HG02943 (cell line): ENCODE measurements at regions not wholly inside any gene's neighbourhood (a gene's known extent, or its start where the extent isn't known, plus 50 kb on each side); places are given as distances from the start of the nearest gene placed in this dataset.

Source experiments
- ATAC-seq: cut with Tn5 transposase; IDR thresholded peaks from one replicate; pipeline ENCODE4 v1.9.1; 2021; ENCODE audit warnings: mild to moderate bottlenecking, low read depth, moderate library complexity; ENCODE audit not compliant: unreplicated experiment

DNA sequence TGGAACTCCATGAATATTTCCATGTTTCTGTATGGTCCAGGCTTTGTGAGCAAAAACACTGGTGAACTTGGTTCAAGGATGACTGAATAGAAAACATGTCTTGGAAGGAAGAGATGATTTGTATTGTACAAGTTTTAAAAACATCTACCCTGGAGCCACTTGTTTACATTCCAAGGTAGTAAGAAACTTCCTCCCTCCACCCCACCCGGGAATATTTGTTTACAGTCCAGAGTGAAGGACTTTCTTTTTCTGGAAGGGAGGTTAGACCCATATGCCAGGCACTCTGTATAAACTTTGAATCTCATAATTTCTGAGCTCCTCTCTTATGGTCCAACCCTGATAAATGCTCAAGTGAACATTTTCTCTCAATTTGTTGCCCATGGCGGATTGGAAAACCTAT is 323.3 kb upstream of the LYPLAL1 start:
- ATAC-seq = no peak

DNA sequence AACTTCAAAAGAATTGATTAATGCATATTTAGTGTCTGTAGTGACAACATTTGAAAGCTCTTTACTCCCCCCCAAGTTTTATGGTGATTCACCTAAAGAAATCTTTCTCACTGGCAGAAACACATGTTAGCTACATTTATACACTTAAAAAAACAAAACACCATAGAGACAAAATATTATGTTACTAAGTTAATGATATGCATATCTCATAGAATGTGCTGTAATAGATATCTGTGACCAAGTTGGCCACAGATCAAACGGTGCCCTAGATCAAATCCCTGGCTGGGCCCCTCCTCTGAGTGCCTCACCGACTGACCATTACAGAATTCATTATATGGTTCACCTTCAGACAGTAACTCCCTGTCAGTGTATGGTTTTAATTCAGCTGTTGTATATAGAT is 322.1 kb upstream of the LYPLAL1 start:
- ATAC-seq = no peak

DNA sequence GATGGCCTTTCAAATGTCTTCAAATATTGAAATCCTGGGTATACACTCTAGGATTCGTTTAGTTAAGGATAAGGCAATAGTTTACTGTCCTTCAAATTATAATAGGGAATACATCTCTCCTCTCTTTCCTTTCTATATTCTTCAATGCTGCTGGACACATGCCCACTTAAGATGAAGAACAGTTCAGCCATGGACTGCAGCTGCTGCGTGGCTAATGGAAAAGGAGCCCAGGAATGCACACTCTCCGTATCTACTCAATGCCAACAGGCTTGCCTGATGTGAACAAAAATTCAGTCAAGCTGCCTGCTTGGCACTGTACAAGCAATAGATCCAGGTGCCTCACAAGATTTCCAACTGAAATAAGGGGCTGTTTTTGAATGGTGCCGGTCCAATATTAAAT is 321.2 kb upstream of the LYPLAL1 start:
- ATAC-seq = no peak

DNA sequence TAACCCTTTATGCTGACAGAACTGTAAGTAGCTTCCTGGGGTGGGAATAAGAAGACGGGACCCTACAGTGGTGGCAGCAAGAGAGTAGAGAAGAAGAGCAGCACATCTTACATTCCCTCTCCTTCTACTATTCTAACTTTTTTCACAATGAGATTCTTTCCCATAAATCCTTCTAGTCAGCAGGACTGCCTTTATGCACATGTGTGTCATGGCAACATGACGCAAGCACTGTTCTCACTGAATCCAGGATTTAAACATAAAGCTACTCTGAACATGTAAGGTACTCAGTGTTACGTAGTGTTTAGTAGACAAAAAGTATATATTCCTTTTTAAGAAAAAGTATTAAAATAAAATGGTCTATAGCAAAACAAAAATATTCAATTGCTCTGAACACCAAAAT is 309.7 kb upstream of the LYPLAL1 start:
- no peak for ATAC-seq

DNA sequence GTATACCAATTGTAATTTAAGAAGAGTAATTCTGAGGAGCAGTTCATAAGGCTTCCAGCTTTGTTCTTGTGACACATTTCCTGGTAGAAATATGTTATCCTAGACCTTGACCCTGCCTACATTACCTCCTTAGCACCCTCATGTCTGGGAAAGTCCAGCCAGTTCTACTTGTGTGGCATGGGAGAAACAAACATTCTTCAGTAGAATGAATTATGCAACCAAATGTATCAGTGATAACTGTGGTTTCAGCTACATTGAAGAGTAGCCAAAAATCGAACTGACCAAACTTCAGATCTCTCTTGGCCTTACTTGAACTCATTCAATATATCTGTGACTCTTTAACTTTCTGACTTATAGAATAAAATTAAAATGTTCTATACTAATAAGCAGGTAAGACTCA is 308.1 kb upstream of the LYPLAL1 start:
- ATAC-seq = no peak

DNA sequence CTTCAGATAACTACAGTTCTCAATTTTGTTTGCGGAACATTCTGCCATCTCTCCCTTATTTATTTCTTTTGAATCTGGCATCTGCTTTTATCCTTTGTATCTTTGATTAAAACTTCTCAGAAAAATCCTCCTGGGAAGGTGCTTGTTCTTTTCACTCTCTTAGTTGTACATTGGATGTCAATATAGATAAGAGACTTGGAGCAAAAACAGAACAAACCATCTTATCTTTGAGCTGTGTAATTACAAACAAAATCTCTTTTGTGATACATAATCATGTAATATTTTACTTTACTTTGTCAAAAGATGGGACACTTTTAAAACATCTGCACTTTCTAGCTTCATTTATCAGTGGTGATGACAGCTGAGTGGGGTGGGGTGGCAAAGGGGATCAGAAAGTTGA is 307.2 kb upstream of the LYPLAL1 start:
- no peak for ATAC-seq

DNA sequence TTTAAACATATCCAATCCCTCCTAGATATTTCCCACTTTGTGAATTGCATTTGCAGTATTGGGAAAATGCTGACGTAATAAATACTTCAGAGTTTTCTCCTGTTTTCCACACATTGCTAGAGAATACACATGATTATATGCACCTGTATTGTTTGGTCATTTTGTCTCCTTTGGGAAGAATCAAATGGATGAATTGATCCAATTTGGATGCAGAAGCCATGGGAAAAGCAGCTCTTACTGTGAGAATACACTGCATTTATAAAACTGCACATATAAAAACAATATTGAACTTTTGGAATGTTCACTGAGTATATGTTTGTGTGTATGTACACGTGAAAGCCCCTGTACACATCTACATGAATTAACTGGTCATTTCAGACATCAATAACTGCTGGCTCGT is 306.6 kb upstream of the LYPLAL1 start:
- no peak for ATAC-seq

DNA sequence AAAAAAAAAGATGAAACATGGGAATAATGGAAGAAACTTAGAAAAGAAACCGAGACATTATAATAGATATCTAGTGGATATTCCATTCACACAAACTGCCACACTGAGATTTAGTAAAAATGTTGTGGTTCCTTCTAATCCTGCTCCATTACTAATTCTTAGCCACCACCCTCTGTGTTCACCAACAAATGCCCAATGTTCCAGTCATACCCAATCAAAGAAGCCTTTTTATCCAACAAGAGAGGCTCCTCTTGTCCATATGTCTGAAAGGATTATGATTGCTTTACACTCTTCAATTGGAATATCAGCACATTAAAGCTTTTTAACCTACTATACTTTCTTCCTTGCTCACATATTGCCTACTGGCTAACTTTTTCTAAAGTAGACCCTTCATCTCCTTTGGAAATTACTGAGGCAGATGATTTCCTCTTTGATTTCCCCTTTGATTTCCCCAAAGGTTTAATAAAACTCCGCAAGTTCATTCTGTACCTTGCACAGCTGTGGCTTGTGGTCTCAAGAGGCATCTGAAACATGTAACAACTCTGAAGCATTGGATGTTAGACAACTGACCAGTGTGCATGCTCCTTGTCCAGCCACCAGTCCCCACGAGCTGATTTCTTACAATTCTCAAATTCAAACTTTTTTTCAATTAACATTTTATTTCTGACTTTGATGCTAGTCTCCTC is 305.6 kb upstream of the LYPLAL1 start:
- no peak for ATAC-seq

DNA sequence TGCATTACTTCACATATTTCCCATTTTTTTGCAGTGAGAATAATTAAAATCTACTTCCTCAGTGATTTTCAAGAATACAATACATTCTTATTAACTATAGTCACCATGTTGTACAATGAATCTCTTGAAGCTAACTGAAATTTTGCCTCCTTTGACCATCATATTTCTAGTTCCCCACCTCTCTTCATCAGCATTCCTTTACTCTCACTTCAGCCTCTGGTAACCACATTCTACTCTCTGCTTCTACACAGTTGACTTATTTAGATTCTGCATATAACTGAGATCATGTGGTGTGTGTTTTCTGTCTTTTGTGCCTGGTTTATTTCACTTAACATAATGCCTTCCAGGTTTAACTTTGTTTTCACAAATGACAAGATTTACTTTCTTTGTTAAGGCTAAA is 304.4 kb upstream of the LYPLAL1 start:
- ATAC-seq = no peak

DNA sequence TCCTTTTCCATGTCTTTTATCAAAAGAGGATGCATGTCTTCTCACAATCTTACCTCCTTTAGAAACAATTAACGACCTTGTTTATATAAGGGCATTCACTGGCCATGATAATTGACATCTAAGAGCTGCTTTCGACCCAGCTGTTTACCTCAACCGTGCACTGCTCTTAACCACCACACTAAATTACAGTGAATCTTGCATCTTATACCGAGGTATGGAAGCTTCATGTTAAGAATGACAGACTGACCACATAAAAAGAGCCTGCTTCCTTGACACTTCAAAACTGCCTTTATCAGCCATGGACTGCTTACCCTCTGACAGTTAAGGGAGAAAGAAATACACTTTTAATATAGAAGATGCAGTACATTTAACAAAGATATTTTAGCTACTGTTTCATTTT is 301.7 kb upstream of the LYPLAL1 start:
- ATAC-seq = no peak

DNA sequence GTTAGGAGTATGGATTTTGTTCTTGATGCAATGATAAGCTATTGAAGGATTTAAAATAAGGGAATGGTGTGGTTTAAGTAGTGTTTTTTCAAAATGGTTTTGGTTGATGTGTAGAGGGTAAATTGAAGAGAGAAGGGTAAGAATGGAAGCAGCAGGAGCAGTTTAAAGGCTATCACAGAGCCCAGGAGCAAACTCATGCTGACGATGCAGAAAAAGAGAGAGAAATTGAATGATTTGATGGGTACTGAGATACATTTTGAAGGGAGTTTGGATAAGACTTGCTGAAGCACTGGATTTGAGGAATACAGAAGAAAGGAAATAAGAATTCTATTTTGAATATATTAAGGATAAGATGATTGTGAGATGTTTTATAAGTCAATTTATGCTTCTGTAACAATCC is 300.8 kb upstream of the LYPLAL1 start:
- ATAC-seq = no peak

DNA sequence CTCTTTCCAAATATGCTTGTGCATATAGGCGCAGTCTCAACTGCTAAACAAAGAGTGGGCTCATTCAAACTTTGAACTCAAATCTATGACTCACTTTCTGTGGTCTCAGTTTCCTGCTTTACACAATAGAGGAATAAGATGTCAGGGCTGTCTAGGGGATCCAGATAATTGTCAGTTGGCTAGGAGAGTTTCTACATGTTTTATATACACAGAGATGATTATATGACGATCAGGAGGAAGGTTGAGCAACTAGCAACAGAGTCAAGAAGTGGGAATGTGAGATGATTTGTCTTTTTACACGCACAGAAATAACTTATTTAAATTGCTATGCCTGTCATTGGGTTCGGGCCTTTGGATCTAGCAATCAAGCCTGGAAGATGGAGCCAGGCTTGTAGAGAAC is 299.4 kb upstream of the LYPLAL1 start:
- ATAC-seq = no peak

DNA sequence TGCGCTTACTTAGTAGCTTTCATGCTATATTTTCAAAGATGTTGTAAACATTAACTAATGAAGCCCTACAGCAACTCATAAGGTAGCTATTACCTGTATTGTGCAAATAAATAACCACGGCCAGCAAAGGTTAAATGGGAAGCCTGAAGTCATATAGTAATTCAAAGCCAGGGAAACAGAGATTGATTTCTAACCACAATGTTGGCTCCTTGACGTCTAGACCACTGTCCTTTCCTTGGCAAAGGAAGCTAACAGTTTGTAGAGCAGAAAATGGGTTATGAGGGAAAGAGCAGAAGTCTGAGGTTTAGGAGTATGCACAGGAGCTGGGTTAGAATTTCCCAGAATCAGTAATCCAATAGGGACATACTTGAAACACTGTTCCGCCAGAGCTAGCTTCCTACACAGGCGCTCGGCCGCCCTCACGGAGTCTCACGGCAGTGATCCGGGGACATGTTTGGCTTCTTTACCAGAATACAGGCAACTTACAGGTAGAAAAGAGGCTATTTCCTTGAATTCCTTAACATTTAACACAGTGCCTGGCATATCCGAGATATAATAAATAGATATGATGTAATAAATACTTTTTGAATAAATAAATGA is 298.8 kb upstream of the LYPLAL1 start:
- ATAC-seq = no peak

DNA sequence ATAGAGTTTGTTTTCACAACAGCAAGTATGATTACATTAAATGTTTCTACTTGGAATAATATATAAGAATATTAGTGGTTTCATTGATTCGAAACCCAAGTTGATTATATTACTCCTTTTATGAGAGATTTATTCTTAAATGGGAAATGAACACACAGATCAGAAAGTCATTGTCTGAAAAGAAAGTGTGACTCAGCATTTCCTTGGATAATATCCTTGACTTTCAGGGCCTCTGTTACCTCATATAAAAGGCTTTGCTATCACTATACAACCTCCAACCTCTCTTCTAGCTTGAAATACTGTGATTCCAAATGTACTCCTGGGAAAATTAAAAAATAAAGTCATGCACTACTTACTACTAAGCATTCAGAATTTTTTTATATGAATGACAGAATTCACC is 295.3 kb upstream of the LYPLAL1 start:
- ATAC-seq = no peak

DNA sequence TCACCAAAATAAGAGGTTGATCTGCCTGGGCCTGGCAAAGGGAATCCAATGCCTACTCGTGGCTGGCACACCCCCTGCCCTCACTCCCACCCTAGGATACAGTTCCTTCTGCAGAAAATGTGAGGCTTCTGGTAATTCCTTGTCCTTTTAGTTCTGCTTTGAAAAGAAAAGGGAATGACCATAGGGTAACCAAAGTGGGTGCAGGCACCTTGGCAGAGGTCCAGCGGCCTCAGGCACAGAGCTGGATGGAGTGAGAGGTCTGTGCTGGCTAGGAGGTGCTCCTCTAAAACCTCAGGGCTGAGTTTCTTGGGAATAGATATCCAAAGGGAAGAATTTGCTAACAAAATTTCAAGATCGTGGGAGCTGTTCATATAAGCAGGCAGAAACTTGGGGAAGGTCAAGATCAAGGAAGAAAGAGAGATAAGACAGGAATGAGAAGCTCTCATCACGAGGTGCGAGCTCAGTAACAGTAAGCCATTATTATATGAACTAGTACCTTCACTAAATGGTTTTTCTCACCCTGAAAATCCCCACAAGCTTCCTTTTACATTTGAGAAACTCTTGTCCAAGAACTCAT is 293.1 kb upstream of the LYPLAL1 start:
- ATAC-seq = no peak

DNA sequence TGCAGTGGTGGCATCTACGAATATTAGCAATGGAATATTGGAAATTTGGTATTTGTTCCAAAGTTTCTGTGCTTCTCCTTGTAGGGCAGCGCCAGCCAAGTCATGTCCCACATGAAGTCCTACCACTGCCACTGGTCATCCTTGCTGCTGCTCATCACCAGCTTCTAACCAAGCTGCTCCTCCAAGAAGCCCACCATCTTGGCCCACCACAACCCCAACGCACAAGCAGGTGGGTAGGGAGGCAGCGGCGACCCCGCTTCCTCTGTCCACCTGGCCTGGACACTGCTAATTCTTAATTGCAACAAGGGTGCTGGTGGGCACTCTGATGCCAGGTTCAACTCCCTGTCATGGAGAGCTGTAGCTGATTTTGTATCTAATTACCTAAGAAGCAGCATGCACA is 291.2 kb upstream of the LYPLAL1 start:
- ATAC-seq = no peak

DNA sequence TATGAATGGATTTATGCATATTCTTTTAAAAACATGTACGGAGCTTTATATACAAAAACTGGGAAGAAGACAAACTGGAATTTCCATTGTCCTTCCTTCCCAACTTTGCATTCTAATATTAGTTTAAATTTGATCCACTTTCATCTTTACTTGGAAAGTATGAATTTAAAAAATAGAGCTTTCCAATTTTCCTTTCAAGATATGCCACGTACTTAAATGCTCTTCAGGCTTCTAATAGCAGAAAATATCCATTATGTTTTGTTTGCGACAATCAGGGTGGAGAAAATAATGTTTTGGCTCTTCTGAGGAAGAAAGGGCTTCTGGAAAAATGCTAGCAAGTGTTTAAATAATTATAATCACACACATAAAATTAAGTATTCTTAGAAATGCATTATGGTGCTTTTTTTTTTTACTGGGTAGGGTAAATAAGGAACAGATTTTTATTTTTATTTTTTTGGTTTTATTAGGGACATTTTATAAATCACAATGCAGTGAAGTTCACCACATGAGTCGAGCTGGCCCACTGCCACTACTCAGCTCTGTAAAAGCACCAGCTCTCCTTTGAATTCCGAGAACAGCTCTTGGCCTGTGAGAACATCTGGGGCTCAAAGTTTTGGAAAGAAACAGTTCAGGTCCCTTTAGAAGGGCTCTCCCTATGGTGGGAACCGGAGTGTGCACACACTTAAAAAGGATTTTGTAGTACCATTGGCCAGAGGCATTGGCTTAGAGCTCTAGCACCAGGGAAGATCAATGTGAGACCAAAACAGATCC is 287.4 kb upstream of the LYPLAL1 start:
- ATAC-seq = no peak

DNA sequence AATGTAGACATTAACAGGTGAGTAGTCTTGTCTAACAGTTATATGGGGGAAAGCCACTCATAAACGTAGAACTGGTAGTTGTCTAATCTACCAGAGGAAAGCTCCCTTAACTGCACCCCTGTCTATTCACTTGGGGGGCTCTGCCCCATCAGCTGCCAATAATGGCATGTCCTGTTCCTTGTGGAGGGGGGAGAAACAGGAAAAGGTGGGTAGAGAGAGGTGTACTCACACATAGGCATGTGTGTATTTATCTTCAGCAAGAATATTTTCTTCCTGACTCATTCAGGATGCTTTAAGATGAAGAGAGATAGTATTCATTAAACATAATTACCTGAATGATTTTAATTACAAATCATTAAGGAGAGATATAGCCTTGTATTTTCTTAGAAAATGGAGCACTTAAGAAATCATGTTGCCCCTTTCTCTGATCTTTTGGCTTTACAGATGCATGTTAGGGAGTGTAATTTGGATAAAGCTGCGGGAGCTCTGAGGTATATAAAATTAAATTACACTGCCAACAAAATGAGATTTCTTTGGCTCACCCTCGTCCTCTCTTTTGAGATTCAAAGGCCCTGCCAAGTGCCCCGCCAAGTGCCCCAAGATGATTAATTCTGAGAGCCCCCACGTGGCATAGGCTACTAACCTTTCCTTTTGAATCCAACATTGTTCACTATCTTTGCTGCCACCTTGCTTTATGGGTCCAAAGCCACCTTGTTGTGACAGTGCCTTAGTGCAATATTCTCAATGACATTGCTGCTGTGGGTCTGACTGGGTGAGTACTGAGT is 286.3 kb upstream of the LYPLAL1 start:
- ATAC-seq = no peak

DNA sequence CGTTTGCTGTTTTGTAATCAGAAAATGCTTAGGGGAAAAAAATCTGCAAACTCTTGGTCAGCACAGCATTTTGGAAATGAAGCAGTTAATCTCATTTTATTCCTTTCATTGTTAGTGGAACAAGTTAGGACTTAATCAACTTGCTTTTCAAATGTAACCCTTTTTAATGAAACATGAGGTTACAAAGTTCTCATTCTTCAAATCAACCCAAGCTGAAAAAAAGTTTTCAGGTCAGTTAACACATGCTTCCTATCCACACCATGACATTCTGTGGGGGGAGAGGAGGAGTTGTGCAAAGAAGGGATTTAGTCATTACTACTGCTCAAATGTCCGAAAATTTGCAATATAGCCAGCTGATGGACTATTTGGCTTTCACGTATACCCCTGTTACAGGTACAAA is 283.2 kb upstream of the LYPLAL1 start:
- no peak for ATAC-seq

DNA sequence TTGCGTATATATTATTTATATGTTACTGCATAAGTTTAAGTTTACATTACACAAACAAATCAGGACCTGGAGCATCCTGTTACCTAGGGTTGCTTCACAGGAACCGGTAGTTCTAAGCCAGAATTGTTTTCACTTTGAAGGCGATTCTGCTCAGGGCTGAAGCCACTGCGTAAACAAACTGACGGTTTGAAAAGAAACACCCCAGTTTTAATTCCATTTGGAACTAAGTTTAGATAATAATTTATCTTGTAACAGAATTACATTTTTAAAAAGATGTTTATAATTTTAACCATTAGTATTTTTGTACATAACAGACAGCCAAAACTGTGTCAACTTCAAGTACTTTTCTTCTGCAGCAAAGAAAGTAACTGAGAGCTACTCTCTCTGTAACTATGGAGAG is 282.1 kb upstream of the LYPLAL1 start:
- no peak for ATAC-seq

DNA sequence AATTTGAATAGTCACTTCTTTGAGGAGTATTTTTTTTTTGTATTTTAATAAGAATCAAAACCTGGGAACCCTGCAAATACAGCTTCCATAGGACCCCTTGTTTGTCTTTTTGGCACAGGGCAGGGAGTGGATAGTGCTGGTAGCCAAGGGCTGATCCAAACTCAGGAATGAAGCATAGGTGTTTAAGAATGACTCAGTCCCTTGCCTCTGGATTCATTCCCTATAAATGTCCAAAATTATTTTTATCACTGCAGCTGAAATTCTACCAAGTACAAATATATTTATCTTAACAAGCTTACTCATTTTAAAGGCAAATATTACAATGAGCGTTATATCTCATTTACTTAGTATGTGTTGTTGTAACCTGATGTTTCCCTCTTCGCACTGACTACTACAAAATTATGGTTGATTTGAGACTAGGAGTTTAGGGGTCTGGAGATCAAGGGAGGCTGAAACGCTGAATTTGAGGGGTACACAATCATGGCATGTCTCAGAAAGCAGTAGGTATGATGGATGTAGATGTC is 278.6 kb upstream of the LYPLAL1 start:
- no peak for ATAC-seq
